ENCODE measurements at regions not wholly inside any gene's neighbourhood (a gene's known extent, or its start where the extent isn't known, plus 50 kb on each side); places are given as distances from the start of the nearest gene placed in this dataset.

- in situ Hi-C loops (cut with HindIII; ENCODE audit: extremely low pct_ligation_motif_present, low pct_unique_long_range_greater_than_20kb) = no loop called here
- no peak for DNase-seq (ENCODE audit: low spot score)
- POLR2A ChIA-PET = no interaction called here
Measured at GRCh38 chr6:23952245-23952644, 173.8 kb upstream of the NRSN1 start.

More at GRCh38 chr6:23952245-23952644, 173.8 kb upstream of the NRSN1 start:
- TF ChIP-seq BHLHE40 (IDR thresholded peaks at IDR 0.05; ENCODE audit: low read length) (no peak), ELK4 (CRISPR knock-in tag; IDR thresholded peaks at IDR 0.05; ENCODE audit: borderline replicate concordance) (no peak), ARNT (IDR thresholded peaks at IDR 0.05) (no peak), KLF16 (CRISPR knock-in tag; IDR thresholded peaks at IDR 0.05) (no peak), ZNF724P (CRISPR knock-in tag; IDR thresholded peaks at IDR 0.05; ENCODE audit: borderline replicate concordance) (no peak), CCAR2 (optimal IDR thresholded peaks at IDR 0.05; ENCODE audit: low read depth, low read length) (no peak), HNF1A (IDR thresholded peaks at IDR 0.05; ENCODE audit: low read depth) (no peak), HNF1A (CRISPR knock-in tag; IDR thresholded peaks at IDR 0.05; ENCODE audit: borderline replicate concordance) (no peak), ZFP36L2 (CRISPR knock-in tag; IDR thresholded peaks at IDR 0.05) (no peak), TCF7 (IDR thresholded peaks at IDR 0.05; ENCODE audit: low read depth) (no peak), EEA1 (CRISPR knock-in tag; IDR thresholded peaks at IDR 0.05; ENCODE audit: borderline replicate concordance) (no peak), NFYC (CRISPR knock-in tag; IDR thresholded peaks at IDR 0.05) (no peak), EP300 (IDR thresholded peaks at IDR 0.05; ENCODE audit: low read depth in 2 of 2, low read length in 2 of 2) (no peak), EP300 (CRISPR knock-in tag; IDR thresholded peaks at IDR 0.05; ENCODE audit: borderline replicate concordance) (no peak), NFE2L1 (CRISPR knock-in tag; IDR thresholded peaks at IDR 0.05; ENCODE audit: borderline replicate concordance) (no peak)
- TF ChIP-seq, protein P1, sequence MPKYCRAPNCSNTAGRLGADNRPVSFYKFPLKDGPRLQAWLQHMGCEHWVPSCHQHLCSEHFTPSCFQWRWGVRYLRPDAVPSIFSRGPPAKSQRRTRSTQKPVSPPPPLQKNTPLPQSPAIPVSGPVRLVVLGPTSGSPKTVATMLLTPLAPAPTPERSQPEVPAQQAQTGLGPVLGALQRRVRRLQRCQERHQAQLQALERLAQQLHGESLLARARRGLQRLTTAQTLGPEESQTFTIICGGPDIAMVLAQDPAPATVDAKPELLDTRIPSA (CRISPR knock-in tag; IDR thresholded peaks at IDR 0.05; ENCODE audit: borderline replicate concordance) = no peak
- TF ChIP-seq, protein P2, sequence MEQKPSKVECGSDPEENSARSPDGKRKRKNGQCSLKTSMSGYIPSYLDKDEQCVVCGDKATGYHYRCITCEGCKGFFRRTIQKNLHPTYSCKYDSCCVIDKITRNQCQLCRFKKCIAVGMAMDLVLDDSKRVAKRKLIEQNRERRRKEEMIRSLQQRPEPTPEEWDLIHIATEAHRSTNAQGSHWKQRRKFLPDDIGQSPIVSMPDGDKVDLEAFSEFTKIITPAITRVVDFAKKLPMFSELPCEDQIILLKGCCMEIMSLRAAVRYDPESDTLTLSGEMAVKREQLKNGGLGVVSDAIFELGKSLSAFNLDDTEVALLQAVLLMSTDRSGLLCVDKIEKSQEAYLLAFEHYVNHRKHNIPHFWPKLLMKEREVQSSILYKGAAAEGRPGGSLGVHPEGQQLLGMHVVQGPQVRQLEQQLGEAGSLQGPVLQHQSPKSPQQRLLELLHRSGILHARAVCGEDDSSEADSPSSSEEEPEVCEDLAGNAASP (CRISPR knock-in tag; IDR thresholded peaks at IDR 0.05; ENCODE audit: borderline replicate concordance) = no peak
- Histone ChIP-seq H3K9ac (ENCODE audit: insufficient read depth, low read depth, low read length) (no peak overlapping the region), H3K4me1 (ENCODE audit: insufficient read depth, low read length) (no peaks in the 10 kb centered on the region), H4K20me1 (ENCODE audit: insufficient read depth, low read length) (no peaks in the 10 kb centered on the region), H2AFZ (ENCODE audit: low read length) (no peak overlapping the region), H3K4me2 (ENCODE audit: low read depth, low read length) (no peak overlapping the region), H3K27ac (ENCODE audit: extremely low read length, insufficient read depth, low read length) (no peak overlapping the region), H3K36me3 (replicated peaks in 1 of 2; ENCODE audit: control insufficient read depth in 1 of 2, insufficient read depth in 2 of 2, low read length in 2 of 2) (no peaks in the 10 kb centered on the region), H3K4me3 (replicated peaks in 1 of 3; ENCODE audit: insufficient read depth in 1 of 3, low read depth in 2 of 3, low read length in 3 of 3) (no peak overlapping the region), H3K79me2 (ENCODE audit: insufficient read depth, low read length) (no peaks in the 10 kb centered on the region), H3K27me3 (ENCODE audit: control insufficient read depth in 1 of 2, insufficient read depth in 2 of 2, low read length in 2 of 2) (no peaks in the 10 kb centered on the region), H3K9me3 (ENCODE audit: low read length) (no peaks in the 10 kb centered on the region)
- FAIRE-seq (no peak), ATAC-seq (no peak)
- no TSS peak for BruUV-seq (replicated peaks)
- 0% methylated on average over 3 of the region's 3 CpGs for WGBS (ENCODE audit: low lambda C conversion rate)
- CTCF ChIA-PET (ENCODE audit: low intra/inter-chr PET ratio, low total read pairs) = no interaction called here
- intact Hi-C loops (cut with micrococcal nuclease; ENCODE audit: unreplicated experiment) = no loop called here

Measured in HepG2 (cell line).